Glomerular endothelial cell (primary cell): ENCODE measurements at regions not wholly inside any gene's neighbourhood (a gene's known extent, or its start where the extent isn't known, plus 50 kb on each side); places are given as distances from the start of the nearest gene placed in this dataset.
"Not testable (repeated sequence)": the region's sequence is repeated elsewhere in the genome, so short reads cannot be mapped to it uniquely, and the experiment has no call there.

Experiments used
- DNase-seq: peaks from one replicate; pipeline ENCODE4 v3.0.0-alpha.2; 2011; ENCODE audit warnings: low read depth, low spot score; ENCODE audit errors: extremely low read depth

- no peak for DNase-seq
These were observed 94.3 kb upstream of the DCLK2 start for GRCh38 chr4:149983931-149984330.

GRCh38 chr4:149985981-149986380, 92.3 kb upstream of the DCLK2 start:
- no peak for DNase-seq

- DNase-seq, result no peak
These were observed 91.3 kb upstream of the DCLK2 start for GRCh38 chr4:149986917-149987316.

- DNase-seq, result peak; percentile 50
These were observed 90.7 kb upstream of the DCLK2 start for GRCh38 chr4:149987330-149988086.

GRCh38 chr4:149988087-149988410, 90.2 kb upstream of the DCLK2 start:
- no peak for DNase-seq

GRCh38 chr4:149993030-149993429, 85.2 kb upstream of the DCLK2 start:
- DNase-seq, result no peak

GRCh38 chr4:149995134-149995756, 83.0 kb upstream of the DCLK2 start:
- DNase-seq, result no peak

GRCh38 chr4:149997881-149998421, 80.3 kb upstream of the DCLK2 start:
- DNase-seq, result no peak

- no peak for DNase-seq
These were observed 78.7 kb upstream of the DCLK2 start for GRCh38 chr4:149999485-150000074.

- no peak for DNase-seq
These were observed 76.4 kb upstream of the DCLK2 start for GRCh38 chr4:150001815-150002214.

GRCh38 chr4:150002561-150002960, 75.7 kb upstream of the DCLK2 start:
- DNase-seq, result no peak

- no peak for DNase-seq
These were observed 73.8 kb upstream of the DCLK2 start for GRCh38 chr4:150004481-150004880.

GRCh38 chr4:150005537-150005936, 72.7 kb upstream of the DCLK2 start:
- no peak for DNase-seq

- no peak for DNase-seq
These were observed 72.0 kb upstream of the DCLK2 start for GRCh38 chr4:150006197-150006596.

- DNase-seq, result no peak
These were observed 70.7 kb upstream of the DCLK2 start for GRCh38 chr4:150007512-150007911.

GRCh38 chr4:150008546-150008945, 69.7 kb upstream of the DCLK2 start:
- no peak for DNase-seq

GRCh38 chr4:150009533-150009932, 68.7 kb upstream of the DCLK2 start:
- no peak for DNase-seq

GRCh38 chr4:150010525-150011126, 67.6 kb upstream of the DCLK2 start:
- peak; percentile 47 for DNase-seq

GRCh38 chr4:150012851-150013360, 65.3 kb upstream of the DCLK2 start:
- no peak for DNase-seq

GRCh38 chr4:150015910-150016309, 62.3 kb upstream of the DCLK2 start:
- DNase-seq, result not testable (repeated sequence)

- DNase-seq, result not testable (repeated sequence)
These were observed 61.6 kb upstream of the DCLK2 start for GRCh38 chr4:150016621-150017020.
